ENCODE measurements at regions not wholly inside any gene's neighbourhood (a gene's known extent, or its start where the extent isn't known, plus 50 kb on each side); places are given as distances from the start of the nearest gene placed in this dataset.

GRCh38 chr6:102679865-102680264, 1286.4 kb downstream of the GRIK2 start:
- no peak for DNase-seq (ENCODE audit: low spot score)
- H3K9me3 Mint-ChIP-seq (ENCODE audit: low read depth): no peaks in the 10 kb centered on the region
- TF ChIP-seq, protein P1, sequence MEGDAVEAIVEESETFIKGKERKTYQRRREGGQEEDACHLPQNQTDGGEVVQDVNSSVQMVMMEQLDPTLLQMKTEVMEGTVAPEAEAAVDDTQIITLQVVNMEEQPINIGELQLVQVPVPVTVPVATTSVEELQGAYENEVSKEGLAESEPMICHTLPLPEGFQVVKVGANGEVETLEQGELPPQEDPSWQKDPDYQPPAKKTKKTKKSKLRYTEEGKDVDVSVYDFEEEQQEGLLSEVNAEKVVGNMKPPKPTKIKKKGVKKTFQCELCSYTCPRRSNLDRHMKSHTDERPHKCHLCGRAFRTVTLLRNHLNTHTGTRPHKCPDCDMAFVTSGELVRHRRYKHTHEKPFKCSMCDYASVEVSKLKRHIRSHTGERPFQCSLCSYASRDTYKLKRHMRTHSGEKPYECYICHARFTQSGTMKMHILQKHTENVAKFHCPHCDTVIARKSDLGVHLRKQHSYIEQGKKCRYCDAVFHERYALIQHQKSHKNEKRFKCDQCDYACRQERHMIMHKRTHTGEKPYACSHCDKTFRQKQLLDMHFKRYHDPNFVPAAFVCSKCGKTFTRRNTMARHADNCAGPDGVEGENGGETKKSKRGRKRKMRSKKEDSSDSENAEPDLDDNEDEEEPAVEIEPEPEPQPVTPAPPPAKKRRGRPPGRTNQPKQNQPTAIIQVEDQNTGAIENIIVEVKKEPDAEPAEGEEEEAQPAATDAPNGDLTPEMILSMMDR (IDR thresholded peaks at IDR 0.05): no peak
- H3K4me3 Mint-ChIP-seq (ENCODE audit: unreplicated experiment): no peak overlapping the region
- no peaks in the 10 kb centered on the region for H3K27me3 Mint-ChIP-seq (ENCODE audit: low read depth)
- no peaks in the 10 kb centered on the region for H3K36me3 Mint-ChIP-seq (ENCODE audit: low read depth)
- no peak overlapping the region for H3K27ac Mint-ChIP-seq (ENCODE audit: unreplicated experiment)
- H3K4me1 Mint-ChIP-seq (ENCODE audit: low read depth): no peaks in the 10 kb centered on the region

- Mint-ChIP-seq H3K4me1 (ENCODE audit: low read depth) (no peaks in the 10 kb centered on the region), H3K4me3 (ENCODE audit: unreplicated experiment) (no peak overlapping the region), H3K9me3 (ENCODE audit: low read depth) (no peaks in the 10 kb centered on the region), H3K27me3 (ENCODE audit: low read depth) (no peaks in the 10 kb centered on the region), H3K27ac (ENCODE audit: unreplicated experiment) (no peak overlapping the region), H3K36me3 (ENCODE audit: low read depth) (no peaks in the 10 kb centered on the region)
- no peak for DNase-seq (ENCODE audit: low spot score)
- TF ChIP-seq, protein P1 (IDR thresholded peaks at IDR 0.05): no peak
These were observed 1283.7 kb downstream of the GRIK2 start for GRCh38 chr6:102677225-102677624.

DNA sequence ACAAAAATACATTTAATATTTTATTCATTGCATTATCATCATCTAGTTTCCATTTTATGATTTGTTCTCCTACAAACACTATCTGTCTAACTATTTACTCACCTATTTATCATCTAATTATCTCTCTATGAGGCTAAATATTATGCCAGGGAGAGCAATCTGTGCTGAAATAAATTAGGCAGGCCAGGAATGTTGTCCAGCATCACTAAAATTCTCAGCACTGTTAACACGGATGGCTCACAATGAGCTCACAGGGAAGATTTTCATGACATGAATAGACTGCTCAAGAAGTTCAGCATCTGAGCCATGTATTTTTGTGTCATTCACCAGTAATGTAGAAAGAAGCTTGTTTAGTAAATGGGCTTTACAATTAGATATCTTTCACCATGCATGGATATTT, 1277.2 kb downstream of the GRIK2 start:
- Mint-ChIP-seq H3K27me3 (ENCODE audit: low read depth) (no peaks in the 10 kb centered on the region), H3K4me3 (ENCODE audit: unreplicated experiment) (no peak overlapping the region), H3K36me3 (ENCODE audit: low read depth) (no peaks in the 10 kb centered on the region), H3K27ac (ENCODE audit: unreplicated experiment) (no peak overlapping the region), H3K4me1 (ENCODE audit: low read depth) (no peaks in the 10 kb centered on the region), H3K9me3 (ENCODE audit: low read depth) (no peaks in the 10 kb centered on the region)
- TF ChIP-seq, protein P1 (IDR thresholded peaks at IDR 0.05): no peak
- no peak for DNase-seq (ENCODE audit: low spot score)

DNA sequence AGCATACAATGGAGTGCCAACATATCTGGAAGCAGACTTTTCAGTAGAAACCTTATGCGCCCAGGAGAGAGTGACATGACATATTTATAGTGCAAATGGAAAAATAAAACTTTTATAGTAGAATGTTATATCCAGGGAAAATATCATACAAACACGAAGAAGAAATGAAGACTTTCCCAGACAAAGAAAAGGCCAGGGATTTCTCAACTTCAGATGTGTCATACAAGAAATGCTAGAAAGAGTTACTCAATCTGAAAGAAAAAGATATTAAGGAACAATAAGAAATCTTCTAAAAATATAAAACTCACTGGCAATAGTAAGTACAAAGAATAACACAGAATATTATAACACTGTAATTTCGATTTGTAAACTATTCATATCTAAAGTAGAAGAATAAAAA, 1269.3 kb downstream of the GRIK2 start:
- H3K27ac Mint-ChIP-seq (ENCODE audit: unreplicated experiment): no peak overlapping the region
- H3K27me3 Mint-ChIP-seq (ENCODE audit: low read depth): no peaks in the 10 kb centered on the region
- no peaks in the 10 kb centered on the region for H3K36me3 Mint-ChIP-seq (ENCODE audit: low read depth)
- DNase-seq (ENCODE audit: low spot score): no peak
- no peak overlapping the region for H3K4me3 Mint-ChIP-seq (ENCODE audit: unreplicated experiment)
- peaks cover 11% of the 10 kb centered on the region for H3K4me1 Mint-ChIP-seq (ENCODE audit: low read depth)
- TF ChIP-seq, protein P1 (IDR thresholded peaks at IDR 0.05): no peak
- no peaks in the 10 kb centered on the region for H3K9me3 Mint-ChIP-seq (ENCODE audit: low read depth)

GRCh38 chr6:102660303-102660702, 1266.8 kb downstream of the GRIK2 start:
- DNase-seq (ENCODE audit: low spot score): peak; percentile 39
- H3K9me3 Mint-ChIP-seq (ENCODE audit: low read depth): no peaks in the 10 kb centered on the region
- no peak overlapping the region for H3K4me3 Mint-ChIP-seq (ENCODE audit: unreplicated experiment)
- no peaks in the 10 kb centered on the region for H3K36me3 Mint-ChIP-seq (ENCODE audit: low read depth)
- no peaks in the 10 kb centered on the region for H3K27me3 Mint-ChIP-seq (ENCODE audit: low read depth)
- H3K27ac Mint-ChIP-seq (ENCODE audit: unreplicated experiment): peak overlapping the region; percentile 71
- TF ChIP-seq, protein P1 (IDR thresholded peaks at IDR 0.05): no peak
- H3K4me1 Mint-ChIP-seq (ENCODE audit: low read depth): peaks cover 22% of the 10 kb centered on the region
